DOHH2 (cell line): ENCODE measurements at regions not wholly inside any gene's neighbourhood (a gene's known extent, or its start where the extent isn't known, plus 50 kb on each side); places are given as distances from the start of the nearest gene placed in this dataset.

Source experiments
- H3F3A ChIP-seq: fragments of 200-600 bp; sonication (generic), shearing (Covaris generic); 2 replicates; pipeline ENCODE4 v1.6.0; 2016; ENCODE audit warnings: antibody characterized with exemption, mild to moderate bottlenecking; ENCODE audit not compliant: control insufficient read depth, insufficient read depth
- H3K27ac ChIP-seq: fragments of 200-600 bp; sonication (generic); 2 replicates; pipeline ENCODE4 v1.5.1; 2014; ENCODE audit warnings: low read depth, mild to moderate bottlenecking, low read length, moderate library complexity
- H3K27me3 ChIP-seq: fragments of 200-600 bp; sonication (generic); 2 replicates; pipeline ENCODE4 v1.6.1; 2014; ENCODE audit warnings: mild to moderate bottlenecking, low read length, mixed read lengths; ENCODE audit not compliant: control insufficient read depth
- H3K36me3 ChIP-seq: fragments of 200-600 bp; sonication (generic); 2 replicates; pipeline ENCODE4 v1.6.1; 2014; ENCODE audit warnings: mild to moderate bottlenecking, low read length, moderate library complexity, mixed read lengths; ENCODE audit not compliant: control insufficient read depth
- H3K4me1 ChIP-seq: fragments of 200-600 bp; sonication (generic); 2 replicates; pipeline ENCODE4 v1.6.1; 2014; ENCODE audit warnings: mild to moderate bottlenecking, low read length, mixed read lengths; ENCODE audit not compliant: control insufficient read depth
- H3K4me2 ChIP-seq: fragments of 200-600 bp; sonication (generic); 2 replicates; pipeline ENCODE4 v1.6.0; 2014; ENCODE audit warnings: mild to moderate bottlenecking, low read length, moderate library complexity
- H3K4me3 ChIP-seq: fragments of 200-600 bp; sonication (generic); 2 replicates; pipeline ENCODE4 v1.5.1; 2014; ENCODE audit warnings: mild to moderate bottlenecking, low read length, mixed read lengths
- H3K79me2 ChIP-seq: fragments of 200-600 bp; sonication (generic); 2 replicates; pipeline ENCODE4 v1.6.1; 2014; ENCODE audit warnings: mild to moderate bottlenecking, low read length, mixed read lengths; ENCODE audit not compliant: control insufficient read depth
- H3K9me2 ChIP-seq: fragments of 200-600 bp; sonication (generic); replicated peaks from 2 replicates; pipeline ENCODE4 v1.6.1; 2014; ENCODE audit warnings: mild to moderate bottlenecking, low read length, mixed read lengths; ENCODE audit not compliant: control insufficient read depth
- H3K9me3 ChIP-seq: fragments of 200-600 bp; sonication (generic); 2 replicates; pipeline ENCODE4 v1.6.1; 2014; ENCODE audit warnings: antibody characterized with exemption, low read length, mixed read lengths; ENCODE audit not compliant: control insufficient read depth, insufficient read depth
- H4K20me1 ChIP-seq: fragments of 200-600 bp; sonication (generic); 2 replicates; pipeline ENCODE4 v1.6.0; 2014; ENCODE audit warnings: low read depth, mild to moderate bottlenecking, antibody characterized with exemption, low read length, moderate library complexity; ENCODE audit not compliant: control insufficient read depth, insufficient read depth
- EZH2phosphoT487 ChIP-seq: fragments of 200-600 bp; sonication (generic); IDR thresholded peaks from 2 replicates; pipeline ENCODE4 v1.6.1; 2017; ENCODE audit warnings: borderline replicate concordance, mild to moderate bottlenecking, antibody characterized with exemption, low read length, moderate library complexity, mixed read lengths
- TF ChIP-seq, protein P1 (sequence below): fragments of 200-600 bp; sonication (generic); IDR thresholded peaks from one replicate; pipeline ENCODE4 v1.5.1; 2014; ENCODE audit warnings: antibody characterized with exemption, mild to moderate bottlenecking, low read depth, low read length; ENCODE audit not compliant: poor library complexity, severe bottlenecking

DNA sequence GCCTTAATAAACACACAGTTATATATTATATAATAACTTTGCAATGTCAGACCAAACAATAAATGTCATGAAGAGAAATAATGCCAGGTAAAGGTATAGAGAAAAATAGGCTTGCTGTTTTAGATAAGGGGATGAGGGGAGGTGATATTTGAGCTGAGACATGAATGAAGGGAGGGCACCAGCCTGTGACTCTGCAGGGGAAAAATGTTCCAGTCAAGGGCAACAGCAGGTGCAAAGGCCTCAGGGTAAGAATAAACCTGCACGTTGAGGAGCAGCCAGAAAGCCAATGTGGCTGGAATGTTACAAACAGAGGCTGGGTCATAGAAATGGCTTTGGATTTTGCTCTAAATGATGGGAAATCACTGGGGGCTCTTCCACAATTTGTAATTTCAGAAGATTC lies 519.6 kb downstream of the SOX6 start:
- Histone ChIP-seq H3K4me3 (no peak overlapping the region), H3K36me3 (no peaks in the 10 kb centered on the region), H3K27ac (no peak overlapping the region), H3K4me1 (no peaks in the 10 kb centered on the region), H3K27me3 (no peaks in the 10 kb centered on the region), H4K20me1 (no peaks in the 10 kb centered on the region), H3K79me2 (no peaks in the 10 kb centered on the region), H3K4me2 (no peak overlapping the region), H3K9me2 (no peaks in the 10 kb centered on the region), H3K9me3 (no peaks in the 10 kb centered on the region), H3F3A (no peaks in the 10 kb centered on the region)
- TF ChIP-seq, protein P1, sequence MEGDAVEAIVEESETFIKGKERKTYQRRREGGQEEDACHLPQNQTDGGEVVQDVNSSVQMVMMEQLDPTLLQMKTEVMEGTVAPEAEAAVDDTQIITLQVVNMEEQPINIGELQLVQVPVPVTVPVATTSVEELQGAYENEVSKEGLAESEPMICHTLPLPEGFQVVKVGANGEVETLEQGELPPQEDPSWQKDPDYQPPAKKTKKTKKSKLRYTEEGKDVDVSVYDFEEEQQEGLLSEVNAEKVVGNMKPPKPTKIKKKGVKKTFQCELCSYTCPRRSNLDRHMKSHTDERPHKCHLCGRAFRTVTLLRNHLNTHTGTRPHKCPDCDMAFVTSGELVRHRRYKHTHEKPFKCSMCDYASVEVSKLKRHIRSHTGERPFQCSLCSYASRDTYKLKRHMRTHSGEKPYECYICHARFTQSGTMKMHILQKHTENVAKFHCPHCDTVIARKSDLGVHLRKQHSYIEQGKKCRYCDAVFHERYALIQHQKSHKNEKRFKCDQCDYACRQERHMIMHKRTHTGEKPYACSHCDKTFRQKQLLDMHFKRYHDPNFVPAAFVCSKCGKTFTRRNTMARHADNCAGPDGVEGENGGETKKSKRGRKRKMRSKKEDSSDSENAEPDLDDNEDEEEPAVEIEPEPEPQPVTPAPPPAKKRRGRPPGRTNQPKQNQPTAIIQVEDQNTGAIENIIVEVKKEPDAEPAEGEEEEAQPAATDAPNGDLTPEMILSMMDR = no peak
- TF ChIP-seq EZH2phosphoT487 = no peak

DNA sequence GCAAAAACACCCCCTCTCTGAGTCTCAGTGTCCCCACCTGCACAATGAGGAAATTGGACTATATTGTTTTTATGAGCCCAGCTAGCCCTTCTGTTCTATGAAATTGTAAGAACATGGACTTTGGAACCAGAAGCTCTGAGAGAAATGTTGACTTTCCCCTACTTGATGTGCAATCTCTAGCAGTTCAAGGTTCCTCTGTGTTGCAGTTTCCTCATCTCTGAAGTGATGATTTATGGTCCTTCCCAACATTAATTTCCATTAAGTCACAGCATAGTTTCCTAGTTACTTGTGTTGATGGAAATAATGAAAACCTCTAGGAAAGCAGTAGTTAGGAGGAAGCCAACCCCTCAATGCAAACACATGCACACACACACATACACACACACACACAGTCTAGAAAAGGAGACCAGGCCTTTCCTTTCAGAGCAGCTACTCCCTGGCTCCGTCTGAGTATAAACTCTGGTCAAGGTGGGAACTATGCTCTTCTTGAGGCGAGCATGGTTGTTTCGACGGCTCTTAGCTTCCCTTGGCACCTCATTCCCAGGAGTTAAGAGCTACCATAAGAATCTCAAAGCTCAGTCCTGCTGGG lies 518.4 kb downstream of the SOX6 start:
- H3K4me1 ChIP-seq = no peaks in the 10 kb centered on the region
- H3K4me2 ChIP-seq = no peak overlapping the region
- no peak overlapping the region for H3K27ac ChIP-seq
- TF ChIP-seq EZH2phosphoT487 = no peak
- TF ChIP-seq, protein P1 = no peak
- no peaks in the 10 kb centered on the region for H4K20me1 ChIP-seq
- no peaks in the 10 kb centered on the region for H3K79me2 ChIP-seq
- H3K36me3 ChIP-seq = no peaks in the 10 kb centered on the region
- no peaks in the 10 kb centered on the region for H3K27me3 ChIP-seq
- H3K4me3 ChIP-seq = no peak overlapping the region
- no peaks in the 10 kb centered on the region for H3F3A ChIP-seq
- no peaks in the 10 kb centered on the region for H3K9me2 ChIP-seq
- H3K9me3 ChIP-seq = no peaks in the 10 kb centered on the region

DNA sequence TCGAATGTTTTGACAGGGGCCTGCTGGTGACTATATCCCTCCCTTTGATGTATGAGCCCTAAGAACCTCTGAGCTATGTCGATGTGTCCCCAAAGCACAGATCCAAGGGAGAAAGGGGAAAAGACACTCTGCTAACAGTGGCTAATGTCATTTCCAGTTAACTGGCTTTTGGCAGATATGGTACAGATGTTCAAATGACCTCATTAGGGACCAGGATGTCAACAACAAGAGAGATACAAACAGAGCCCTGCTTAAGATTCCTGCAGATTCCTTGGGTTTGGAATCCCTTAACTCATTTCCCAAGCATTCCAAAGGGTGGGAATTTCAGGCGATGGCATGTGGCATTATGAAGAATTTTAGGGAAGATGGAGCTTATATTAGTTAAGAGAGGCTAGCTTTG lies 517.3 kb downstream of the SOX6 start:
- Histone ChIP-seq H3K4me2 (no peak overlapping the region), H3K4me3 (no peak overlapping the region), H4K20me1 (no peaks in the 10 kb centered on the region), H3K79me2 (no peaks in the 10 kb centered on the region), H3K36me3 (no peaks in the 10 kb centered on the region), H3K27ac (no peak overlapping the region), H3K9me2 (no peaks in the 10 kb centered on the region), H3K4me1 (no peaks in the 10 kb centered on the region), H3F3A (no peaks in the 10 kb centered on the region), H3K9me3 (no peaks in the 10 kb centered on the region), H3K27me3 (no peaks in the 10 kb centered on the region)
- TF ChIP-seq, protein P1 = no peak
- no peak for TF ChIP-seq EZH2phosphoT487
